ENCODE measurements at regions not wholly inside any gene's neighbourhood (a gene's known extent, or its start where the extent isn't known, plus 50 kb on each side); places are given as distances from the start of the nearest gene placed in this dataset.
"Not testable (repeated sequence)": the region's sequence is repeated elsewhere in the genome, so short reads cannot be mapped to it uniquely, and the experiment has no call there.

GRCh38 chr3:152724270-152724669, 110.7 kb upstream of the P2RY1 start:
- DNase-seq = no peak

GRCh38 chr3:152728231-152728980, 106.5 kb upstream of the P2RY1 start:
- DNase-seq = no peak

GRCh38 chr3:152729906-152730305, 105.0 kb upstream of the P2RY1 start:
- no peak for DNase-seq

GRCh38 chr3:152731511-152731910, 103.4 kb upstream of the P2RY1 start:
- no peak for DNase-seq

- no peak for DNase-seq
These were observed 101.3 kb upstream of the P2RY1 start for GRCh38 chr3:152733584-152734119.

- DNase-seq = no peak
These were observed 97.7 kb upstream of the P2RY1 start for GRCh38 chr3:152737021-152737908.

- DNase-seq = no peak
These were observed 96.3 kb upstream of the P2RY1 start for GRCh38 chr3:152738656-152739055.

- DNase-seq = no peak
These were observed 92.3 kb upstream of the P2RY1 start for GRCh38 chr3:152742368-152743347.

GRCh38 chr3:152745646-152746045, 89.3 kb upstream of the P2RY1 start:
- no peak for DNase-seq

GRCh38 chr3:152754303-152754702, 80.6 kb upstream of the P2RY1 start:
- DNase-seq = no peak

- no peak for DNase-seq
These were observed 78.1 kb upstream of the P2RY1 start for GRCh38 chr3:152756807-152757206.

GRCh38 chr3:152760024-152760563, 74.8 kb upstream of the P2RY1 start:
- no peak for DNase-seq

GRCh38 chr3:152760591-152760990, 74.3 kb upstream of the P2RY1 start:
- DNase-seq = no peak

- DNase-seq = no peak
These were observed 66.5 kb upstream of the P2RY1 start for GRCh38 chr3:152768478-152768877.

- no peak for DNase-seq
These were observed 65.4 kb upstream of the P2RY1 start for GRCh38 chr3:152769523-152769922.

GRCh38 chr3:152770296-152770695, 64.6 kb upstream of the P2RY1 start:
- DNase-seq = no peak

GRCh38 chr3:152771120-152771519, 63.8 kb upstream of the P2RY1 start:
- no peak for DNase-seq

GRCh38 chr3:152772674-152773225, 62.2 kb upstream of the P2RY1 start:
- DNase-seq = no peak

GRCh38 chr3:152773633-152774032, 61.3 kb upstream of the P2RY1 start:
- no peak for DNase-seq

- DNase-seq = not testable (repeated sequence)
These were observed 60.7 kb upstream of the P2RY1 start for GRCh38 chr3:152774230-152774629.

- DNase-seq = no peak
These were observed 56.9 kb upstream of the P2RY1 start for GRCh38 chr3:152778022-152778421.

- DNase-seq = no peak
These were observed 55.3 kb upstream of the P2RY1 start for GRCh38 chr3:152779653-152780052.

Measured in NCI-H1694 (cell line).